Right lobe of liver (tissue), 6 donors: ENCODE measurements at regions not wholly inside any gene's neighbourhood (a gene's known extent, or its start where the extent isn't known, plus 50 kb on each side); places are given as distances from the start of the nearest gene placed in this dataset.
"Not testable (repeated sequence)": the region's sequence is repeated elsewhere in the genome, so short reads cannot be mapped to it uniquely, and the experiment has no call there.

Source experiments
- ATAC-seq, 4 donors: fragments of 200-7000 bp; cut with Tn5 transposase; one replicate each; pipeline ENCODE4 v1.9.1; 2020; ENCODE audit warnings: mild to moderate bottlenecking in 4 of 4, moderate library complexity in 4 of 4
- DNase-seq, 3 donors: peaks; one replicate each; pipeline ENCODE4 v3.0.0-alpha.2; 2020
- H3K27ac ChIP-seq, 3 donors: fragments of 200-600 bp; one replicate each; pipeline ENCODE4 v1.8.0; 2022
- H3K27me3 ChIP-seq, 2 donors: fragments of 200-600 bp; one replicate each; pipeline ENCODE4 v1.8.0; 2022
- H3K36me3 ChIP-seq, 4 donors: fragments of 200-600 bp; sonication (generic) in 1 of 4; one replicate each; pipeline versions ENCODE4 v1.5.1 to v1.8.0; 2017 to 2022; ENCODE audit warnings: control low read depth in 1 of 4
- H3K4me1 ChIP-seq, 4 donors: fragments of 200-600 bp; sonication (generic) in 1 of 4; one replicate each; pipeline versions ENCODE4 v1.5.1 to v1.8.0; 2017 to 2022; ENCODE audit warnings: control low read depth in 1 of 4
- H3K4me3 ChIP-seq, 3 donors: fragments of 200-600 bp; one replicate each; pipeline ENCODE4 v1.8.0; 2022
- H3K9me3 ChIP-seq, 4 donors: fragments of 200-600 bp; sonication (generic) in 1 of 4; one replicate each; pipeline versions ENCODE4 v1.5.1 to v1.8.0; 2017 to 2022; ENCODE audit warnings: control low read depth in 1 of 4
- POLR2A ChIP-seq: fragments of 450-650 bp; IDR thresholded peaks from one replicate; pipeline ENCODE4 v1.6.1; 2017; ENCODE audit warnings: antibody characterized with exemption, mild to moderate bottlenecking
- WGBS: methylation state at CpG from one replicate; pipeline ENCODE4 v1.1.6; 2018; ENCODE audit warnings: low coverage, low lambda C conversion rate; ENCODE audit not compliant: insufficient coverage; ENCODE audit errors: missing lambda C conversion rate; 5-methylcytosine and 5-hydroxymethylcytosine counted together
- intact Hi-C, 2 donors: fragments of 100-400 bp; cut with DNase I; formaldehyde crosslinking; loops; one replicate each; pipeline versions ENCODE4 v1.11.2 to v1.14.1; 2022
- small RNA-seq, 2 experiments: library from RNA; depleted of rRNA; stranded (forward); fragments of <200 nt; gene quantifications; one replicate each; pipeline ENCODE3, GENCODE V24; 2016
- TF ChIP-seq, protein P1 (sequence below), 4 donors: fragments of 200-600 bp in 3 of 4; fragments of 450-650 bp in 1 of 4; IDR thresholded peaks; one replicate each; pipeline versions ENCODE4 v1.5.1 to v1.8.0; 2016 to 2022; ENCODE audit warnings: antibody characterized with exemption in 4 of 4, mild to moderate bottlenecking in 2 of 4
- donor health status: DM: no; HTN: yes; CAD: no.
- donor health status: DM: no; HTN: no; CAD: no.
- donor health status: DM: no; HTN: no; CAD: no.
- donor health status: DM: no; HTN: yes; CAD: no.
- donor health status: DM: no; HTN: yes; CAD: no.

DNA sequence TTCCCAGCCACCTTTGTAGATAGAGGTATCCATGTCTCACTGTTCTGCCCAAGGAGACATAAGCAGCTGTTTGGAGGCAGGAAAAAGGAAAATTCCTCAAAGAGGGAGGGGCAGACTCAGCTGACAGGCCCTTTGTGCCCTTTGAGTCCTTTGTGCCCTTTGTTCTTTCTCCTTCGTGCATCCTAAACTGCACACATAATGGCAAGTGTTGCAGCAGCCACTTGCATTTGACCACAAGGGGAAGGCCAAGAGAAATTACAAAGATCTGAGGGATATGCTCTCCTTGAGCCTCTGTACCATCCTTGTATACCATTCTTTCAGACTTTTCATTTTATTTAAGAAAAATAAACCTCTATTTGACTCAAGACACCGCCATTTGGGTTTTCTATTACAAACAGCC is 71.8 kb upstream of the PKN2 start:
- no peak overlapping the region for H3K27ac ChIP-seq
- intact Hi-C loops = no loop called here
- no peak overlapping the region for H3K4me3 ChIP-seq

DNA sequence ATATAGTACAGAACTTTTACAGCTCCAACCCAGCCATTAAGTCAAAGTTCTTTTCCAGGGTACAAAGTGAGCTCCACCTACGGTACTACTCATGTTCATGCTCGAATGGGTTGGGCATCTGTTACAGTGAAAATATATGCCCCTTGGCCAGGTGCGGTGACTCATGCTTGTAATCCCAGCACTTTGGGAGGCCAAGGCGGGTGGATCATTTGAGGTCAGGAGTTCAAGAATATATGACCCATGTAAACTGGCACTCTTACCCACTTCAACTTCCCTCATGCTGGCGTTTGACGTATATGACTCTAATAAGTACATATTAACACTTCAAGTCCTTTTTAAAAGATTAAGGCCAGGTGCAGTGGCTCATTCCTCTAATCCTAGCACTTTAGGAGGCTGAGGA is 71.3 kb upstream of the PKN2 start:
- Histone ChIP-seq H3K36me3 (no peaks in the 10 kb centered on the region), H3K27me3 (no peaks in the 10 kb centered on the region), H3K4me1 (no peaks in the 10 kb centered on the region), H3K27ac (no peak overlapping the region), H3K4me3 (no peak overlapping the region), H3K9me3 (no peaks in the 10 kb centered on the region)
- DNase-seq (no peak), ATAC-seq (no peak)
- no peak for TF ChIP-seq POLR2A
- WGBS = 83% methylated on average over 6 of the region's 6 CpGs
- intact Hi-C loops = no loop called here

More for the DNA sequence above, 71.8 kb upstream of the PKN2 start:
- Histone ChIP-seq H3K9me3 (no peaks in the 10 kb centered on the region), H3K36me3 (no peaks in the 10 kb centered on the region), H3K4me1 (no peaks in the 10 kb centered on the region), H3K27me3 (no peaks in the 10 kb centered on the region)
- no peak for DNase-seq
- no peak for ATAC-seq
- WGBS = 67% methylated on average over 2 of the region's 2 CpGs
- TF ChIP-seq, protein P1, sequence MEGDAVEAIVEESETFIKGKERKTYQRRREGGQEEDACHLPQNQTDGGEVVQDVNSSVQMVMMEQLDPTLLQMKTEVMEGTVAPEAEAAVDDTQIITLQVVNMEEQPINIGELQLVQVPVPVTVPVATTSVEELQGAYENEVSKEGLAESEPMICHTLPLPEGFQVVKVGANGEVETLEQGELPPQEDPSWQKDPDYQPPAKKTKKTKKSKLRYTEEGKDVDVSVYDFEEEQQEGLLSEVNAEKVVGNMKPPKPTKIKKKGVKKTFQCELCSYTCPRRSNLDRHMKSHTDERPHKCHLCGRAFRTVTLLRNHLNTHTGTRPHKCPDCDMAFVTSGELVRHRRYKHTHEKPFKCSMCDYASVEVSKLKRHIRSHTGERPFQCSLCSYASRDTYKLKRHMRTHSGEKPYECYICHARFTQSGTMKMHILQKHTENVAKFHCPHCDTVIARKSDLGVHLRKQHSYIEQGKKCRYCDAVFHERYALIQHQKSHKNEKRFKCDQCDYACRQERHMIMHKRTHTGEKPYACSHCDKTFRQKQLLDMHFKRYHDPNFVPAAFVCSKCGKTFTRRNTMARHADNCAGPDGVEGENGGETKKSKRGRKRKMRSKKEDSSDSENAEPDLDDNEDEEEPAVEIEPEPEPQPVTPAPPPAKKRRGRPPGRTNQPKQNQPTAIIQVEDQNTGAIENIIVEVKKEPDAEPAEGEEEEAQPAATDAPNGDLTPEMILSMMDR (IDR thresholded peaks at IDR 0.05) = no peak
- TF ChIP-seq POLR2A = no peak

DNA sequence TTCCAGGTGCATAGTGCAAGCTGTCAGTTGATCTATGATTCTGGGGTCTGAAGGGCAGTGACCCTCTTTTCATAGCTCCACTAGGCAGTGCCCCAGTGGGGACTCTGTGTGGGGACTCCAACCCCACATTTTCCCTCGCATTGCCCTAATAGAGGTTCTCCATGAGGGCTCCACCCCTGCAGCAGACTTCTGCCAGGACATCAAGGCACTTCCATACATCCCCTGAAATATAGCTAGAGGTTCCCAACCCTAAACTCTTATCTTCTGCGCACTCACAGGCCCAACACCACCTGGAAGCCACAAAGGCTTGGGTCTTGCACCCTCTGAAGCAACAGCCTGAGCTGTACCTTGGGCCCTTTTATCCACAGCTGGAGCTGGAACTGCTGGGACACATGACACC is 65.7 kb upstream of the PKN2 start:
- WGBS = 72% methylated on average over 2 of the region's 2 CpGs
- DNase-seq (no peak), ATAC-seq (no peak)
- TF ChIP-seq POLR2A = no peak
- TF ChIP-seq, protein P1 (IDR thresholded peaks at IDR 0.05) = no peak
- Histone ChIP-seq H3K36me3 (no peaks in the 10 kb centered on the region), H3K4me1 (no peaks in the 10 kb centered on the region), H3K27ac (no peak overlapping the region), H3K4me3 (no peak overlapping the region), H3K27me3 (no peaks in the 10 kb centered on the region), H3K9me3 (peaks cover 0 to 4% (median 2%) of the 10 kb centered on the region in 4 donors)
- intact Hi-C loops = no loop called here

DNA sequence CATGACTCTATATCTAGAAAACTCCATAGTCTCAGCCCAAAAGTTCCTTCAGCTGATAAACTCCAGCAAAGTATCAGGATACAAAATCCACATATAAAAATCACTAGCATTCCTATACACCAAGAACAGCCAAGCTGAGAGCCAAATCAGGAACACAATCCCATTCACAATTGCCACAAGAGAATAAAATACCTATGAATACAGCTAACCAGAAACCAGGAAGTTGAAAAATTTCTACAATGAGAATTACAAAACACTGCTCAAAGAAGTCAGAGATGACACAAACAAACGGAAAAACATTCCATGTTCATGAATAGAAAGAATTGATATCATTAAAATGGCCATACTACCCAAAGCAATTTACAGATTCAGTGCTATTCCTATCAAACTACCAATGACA is 61.0 kb upstream of the PKN2 start:
- intact Hi-C loops, H3K36me3 ChIP-seq, H3K27ac ChIP-seq, H3K27me3 ChIP-seq, H3K4me1 ChIP-seq, H3K4me3 ChIP-seq, H3K9me3 ChIP-seq, ATAC-seq, DNase-seq: not testable (repeated sequence)
- WGBS = 22% methylated on average over 1 of the region's 1 CpG

Small RNA genes in the stretch of these regions (small RNA-seq; reads per million reads assigned to genes)
- gene AL049861.1 (0 reads per million in 2 experiments), gene RF02271 (0 reads per million in 2 experiments), gene RN7SL583P (0 reads per million in 2 experiments), gene RNA5SP52 (0 reads per million in 2 experiments)
